Testis (tissue), 2 donors: ENCODE measurements at regions not wholly inside any gene's neighbourhood (a gene's known extent, or its start where the extent isn't known, plus 50 kb on each side); places are given as distances from the start of the nearest gene placed in this dataset.

ENCODE experiments used
- POLR2A ChIP-seq: fragments of 450-650 bp; IDR thresholded peaks from one replicate; pipeline ENCODE4 v1.6.1; 2017; ENCODE audit warnings: antibody characterized with exemption, mild to moderate bottlenecking, moderate library complexity
- TF ChIP-seq, protein P1 (sequence below), 3 experiments: fragments of 450-650 bp in 2 of 3; fragments of 200-600 bp in 1 of 3; sonication (generic) in 1 of 3; IDR thresholded peaks; one replicate each; pipeline ENCODE4 v1.5.1; 2016 to 2019; ENCODE audit warnings: antibody characterized with exemption in 3 of 3, mild to moderate bottlenecking in 2 of 3, moderate library complexity in 1 of 3

DNA sequence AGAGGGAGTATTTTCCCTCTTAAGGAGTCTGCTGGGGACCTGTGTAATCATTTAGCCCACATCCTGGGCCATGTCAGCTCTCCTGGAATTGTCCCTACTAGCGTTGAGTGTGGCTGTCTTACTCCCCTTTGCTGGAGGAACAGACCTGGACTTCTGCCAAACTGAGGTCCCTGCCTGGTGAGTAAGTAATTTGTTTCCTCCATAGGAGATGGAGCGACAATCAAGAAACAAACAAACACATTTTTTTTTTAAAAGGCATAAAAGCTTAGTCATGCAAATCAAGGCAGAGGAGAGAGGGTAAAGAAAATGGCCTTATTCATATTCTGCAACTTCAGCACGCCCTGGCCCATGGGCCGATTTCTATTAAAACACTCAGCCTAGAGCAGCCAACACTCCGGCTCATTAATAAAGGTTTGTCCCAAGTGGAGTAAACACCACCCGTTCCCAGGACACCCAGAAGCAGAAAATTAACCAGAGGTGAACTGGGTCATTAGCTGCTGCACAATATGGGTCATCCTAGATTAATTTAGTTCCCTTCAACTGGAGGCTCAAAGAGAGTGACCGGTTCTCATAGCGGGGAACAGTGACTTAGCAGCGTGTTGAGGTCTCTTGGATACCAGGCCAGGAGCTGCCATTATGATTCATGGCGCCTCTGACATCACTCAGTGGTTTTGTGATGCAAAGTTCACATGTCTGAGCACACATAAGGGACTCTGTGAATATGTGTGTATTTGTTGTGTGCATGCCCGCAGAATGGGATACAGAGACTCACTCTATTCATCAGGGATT is 165.0 kb upstream of the SULF2 start:
- TF ChIP-seq, protein P1, sequence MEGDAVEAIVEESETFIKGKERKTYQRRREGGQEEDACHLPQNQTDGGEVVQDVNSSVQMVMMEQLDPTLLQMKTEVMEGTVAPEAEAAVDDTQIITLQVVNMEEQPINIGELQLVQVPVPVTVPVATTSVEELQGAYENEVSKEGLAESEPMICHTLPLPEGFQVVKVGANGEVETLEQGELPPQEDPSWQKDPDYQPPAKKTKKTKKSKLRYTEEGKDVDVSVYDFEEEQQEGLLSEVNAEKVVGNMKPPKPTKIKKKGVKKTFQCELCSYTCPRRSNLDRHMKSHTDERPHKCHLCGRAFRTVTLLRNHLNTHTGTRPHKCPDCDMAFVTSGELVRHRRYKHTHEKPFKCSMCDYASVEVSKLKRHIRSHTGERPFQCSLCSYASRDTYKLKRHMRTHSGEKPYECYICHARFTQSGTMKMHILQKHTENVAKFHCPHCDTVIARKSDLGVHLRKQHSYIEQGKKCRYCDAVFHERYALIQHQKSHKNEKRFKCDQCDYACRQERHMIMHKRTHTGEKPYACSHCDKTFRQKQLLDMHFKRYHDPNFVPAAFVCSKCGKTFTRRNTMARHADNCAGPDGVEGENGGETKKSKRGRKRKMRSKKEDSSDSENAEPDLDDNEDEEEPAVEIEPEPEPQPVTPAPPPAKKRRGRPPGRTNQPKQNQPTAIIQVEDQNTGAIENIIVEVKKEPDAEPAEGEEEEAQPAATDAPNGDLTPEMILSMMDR (IDR thresholded peaks at IDR 0.05): no peak
- TF ChIP-seq POLR2A: no peak
